Panc1 (cell line): ENCODE measurements at regions not wholly inside any gene's neighbourhood (a gene's known extent, or its start where the extent isn't known, plus 50 kb on each side); places are given as distances from the start of the nearest gene placed in this dataset.

Experiments used
- ATAC-seq: fragments of 200-7000 bp; cut with Tn5 transposase; 2 replicates; pipeline ENCODE4 v1.9.1; 2020; ENCODE audit warnings: mild to moderate bottlenecking, moderate library complexity
- BruUV-seq: library from RNA; stranded (reverse); fragments of 400-500 nt; replicated peaks from 2 replicates; lab custom pipeline; 2021; lab: Mats Ljungman, UMichigan
- CTCF ChIA-PET: fragments of 300-600 bp; sonication (Branson Sonifier 250); formaldehyde crosslinking; loops from one replicate; lab custom pipeline; 2022; ENCODE audit warnings: antibody characterized with exemption; lab: Charles Lee
- POLR2A ChIA-PET: fragments of 300-600 bp; sonication (Branson Sonifier 250); formaldehyde crosslinking; loops from one replicate; lab custom pipeline; 2022; ENCODE audit warnings: antibody characterized with exemption; lab: Charles Lee
- DNase-seq: peaks from one replicate; pipeline ENCODE4 v3.0.0-alpha.2; 2010; ENCODE audit warnings: low read depth, low spot score
- H3K27ac ChIP-seq: 2 replicates; pipeline ENCODE4 v1.5.1; 2011; ENCODE audit warnings: mild to moderate bottlenecking, low read length, inconsistent platforms
- H3K27me3 ChIP-seq: fragments of 200-500 bp; sonication (Bioruptor generic); 2 replicates; pipeline ENCODE4 v1.6.0; 2014; ENCODE audit warnings: low read length, inconsistent platforms; ENCODE audit not compliant: control insufficient read depth, insufficient read depth
- H3K36me3 ChIP-seq: fragments of 200-500 bp; sonication (Bioruptor generic); 2 replicates; pipeline ENCODE4 v1.5.1; 2014; ENCODE audit warnings: inconsistent platforms, mild to moderate bottlenecking, low read length, moderate library complexity; ENCODE audit not compliant: control insufficient read depth, insufficient read depth
- H3K4me1 ChIP-seq: 2 replicates; pipeline ENCODE4 v1.5.1; 2011; ENCODE audit warnings: inconsistent platforms, mild to moderate bottlenecking, low read length, moderate library complexity; ENCODE audit not compliant: control insufficient read depth, insufficient read depth
- H3K4me3 ChIP-seq, 2 experiments: 2 replicates each; pipeline ENCODE4 v1.5.1; 2011 to 2012; ENCODE audit warnings: low read depth in 2 of 2, low read length in 2 of 2, mild to moderate bottlenecking in 2 of 2, inconsistent platforms in 1 of 2, moderate library complexity in 1 of 2
- H3K9me3 ChIP-seq: fragments of 200-500 bp; sonication (Bioruptor generic); 2 replicates; pipeline ENCODE4 v1.5.1; 2014; ENCODE audit warnings: low read depth, mild to moderate bottlenecking, inconsistent platforms, low read length, moderate library complexity; ENCODE audit not compliant: control insufficient read depth, insufficient read depth
- POLR2AphosphoS5 ChIP-seq: IDR thresholded peaks from 2 replicates; pipeline ENCODE4 v1.6.1; 2012; ENCODE audit warnings: mild to moderate bottlenecking, low read depth, low read length, moderate library complexity
- REST ChIP-seq, 2 experiments: IDR thresholded peaks; 2 replicates each; pipeline ENCODE4 v1.6.1; 2011 to 2012; ENCODE audit warnings: low read depth in 2 of 2, control low read depth in 1 of 2, low read length in 1 of 2, mild to moderate bottlenecking in 1 of 2, moderate library complexity in 1 of 2; ENCODE audit not compliant: insufficient read depth in 1 of 2
- SIN3A ChIP-seq: IDR thresholded peaks from 2 replicates; pipeline ENCODE4 v1.6.1; 2012; ENCODE audit warnings: low read depth, mild to moderate bottlenecking, low read length, moderate library complexity, borderline replicate concordance; ENCODE audit not compliant: insufficient read depth
- TCF7L2 ChIP-seq: IDR thresholded peaks from 2 replicates; pipeline ENCODE4 v1.6.1; 2011; ENCODE audit warnings: mild to moderate bottlenecking, low read depth, low read length, inconsistent platforms
- in situ Hi-C: cut with HindIII; loops from 2 replicates; pipeline ENCODE4 v1.10.0; 2016; ENCODE audit warnings: low sequenced_read_pairs, low pct_unique_long_range_greater_than_20kb
- intact Hi-C: fragments of 100-400 bp; cut with micrococcal nuclease; formaldehyde crosslinking; loops from one replicate; pipeline ENCODE4 v1.10.0; 2022; ENCODE audit not compliant: unreplicated experiment
- TF ChIP-seq, protein P1 (sequence below): fragments of 450-650 bp; IDR thresholded peaks from 2 replicates; pipeline ENCODE4 v1.5.1; 2017; ENCODE audit warnings: mild to moderate bottlenecking

DNA sequence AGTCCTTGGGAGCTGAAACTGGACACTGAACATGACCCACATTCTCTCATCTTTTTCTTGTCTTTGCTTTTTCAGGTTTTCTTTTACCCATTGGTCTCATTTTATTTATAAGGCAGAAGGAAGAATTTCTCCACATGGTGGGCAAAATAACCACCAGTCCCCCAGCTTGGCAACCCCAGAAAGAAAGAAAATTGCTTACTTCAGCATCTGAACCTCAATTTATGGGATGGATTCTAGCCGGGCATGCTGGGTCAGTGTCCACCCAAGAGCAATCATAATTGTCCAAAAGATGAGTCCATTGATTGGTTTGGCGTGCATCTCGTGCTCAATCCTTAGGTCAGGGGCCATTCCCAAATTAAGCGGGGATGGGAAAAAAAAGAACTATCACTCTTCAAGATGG, 163.7 kb downstream of the TMEM114 start:
- POLR2A ChIA-PET = no interaction called here
- DNase-seq (no peak), ATAC-seq (no peak)
- in situ Hi-C loops = no loop called here
- no peak overlapping the region for H3K4me3 ChIP-seq
- H3K36me3 ChIP-seq = no peaks in the 10 kb centered on the region
- CTCF ChIA-PET = no interaction called here
- TF ChIP-seq POLR2AphosphoS5 (no peak), REST (IDR thresholded peaks at IDR 0.05; ENCODE audit: insufficient read depth in 1 of 2, low read depth in 2 of 2, low read length in 1 of 2) (no peak), SIN3A (no peak), TCF7L2 (no peak)
- TF ChIP-seq, protein P1, sequence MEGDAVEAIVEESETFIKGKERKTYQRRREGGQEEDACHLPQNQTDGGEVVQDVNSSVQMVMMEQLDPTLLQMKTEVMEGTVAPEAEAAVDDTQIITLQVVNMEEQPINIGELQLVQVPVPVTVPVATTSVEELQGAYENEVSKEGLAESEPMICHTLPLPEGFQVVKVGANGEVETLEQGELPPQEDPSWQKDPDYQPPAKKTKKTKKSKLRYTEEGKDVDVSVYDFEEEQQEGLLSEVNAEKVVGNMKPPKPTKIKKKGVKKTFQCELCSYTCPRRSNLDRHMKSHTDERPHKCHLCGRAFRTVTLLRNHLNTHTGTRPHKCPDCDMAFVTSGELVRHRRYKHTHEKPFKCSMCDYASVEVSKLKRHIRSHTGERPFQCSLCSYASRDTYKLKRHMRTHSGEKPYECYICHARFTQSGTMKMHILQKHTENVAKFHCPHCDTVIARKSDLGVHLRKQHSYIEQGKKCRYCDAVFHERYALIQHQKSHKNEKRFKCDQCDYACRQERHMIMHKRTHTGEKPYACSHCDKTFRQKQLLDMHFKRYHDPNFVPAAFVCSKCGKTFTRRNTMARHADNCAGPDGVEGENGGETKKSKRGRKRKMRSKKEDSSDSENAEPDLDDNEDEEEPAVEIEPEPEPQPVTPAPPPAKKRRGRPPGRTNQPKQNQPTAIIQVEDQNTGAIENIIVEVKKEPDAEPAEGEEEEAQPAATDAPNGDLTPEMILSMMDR = no peak
- no peaks in the 10 kb centered on the region for H3K4me1 ChIP-seq
- intact Hi-C loops = no loop called here
- no peaks in the 10 kb centered on the region for H3K9me3 ChIP-seq
- no peaks in the 10 kb centered on the region for H3K27me3 ChIP-seq
- no TSS peak for BruUV-seq
- H3K27ac ChIP-seq = no peak overlapping the region

GRCh38 chr16:8417145-8417544, 173.2 kb downstream of the TMEM114 start:
- in situ Hi-C loops = no loop called here
- no TSS peak for BruUV-seq
- H3K9me3 ChIP-seq = no peaks in the 10 kb centered on the region

More at GRCh38 chr16:8417145-8417544, 173.2 kb downstream of the TMEM114 start:
- TF ChIP-seq REST (IDR thresholded peaks at IDR 0.05; ENCODE audit: insufficient read depth in 1 of 2, low read depth in 2 of 2, low read length in 1 of 2) = no peak
- no peak for TF ChIP-seq POLR2AphosphoS5
- TF ChIP-seq, protein P1 = no peak
- TF ChIP-seq TCF7L2 = no peak
- no peak for TF ChIP-seq SIN3A
- ChIA-PET CTCF (no interaction called here), POLR2A (no interaction called here)
- Histone ChIP-seq H3K27ac (no peak overlapping the region), H3K27me3 (no peaks in the 10 kb centered on the region), H3K4me3 (no peak overlapping the region), H3K4me1 (no peaks in the 10 kb centered on the region), H3K36me3 (no peaks in the 10 kb centered on the region)
- intact Hi-C loops = no loop called here
- ATAC-seq (no peak), DNase-seq (no peak)
